Psoas muscle (tissue), 7 donors: ENCODE measurements at regions not wholly inside any gene's neighbourhood (a gene's known extent, or its start where the extent isn't known, plus 50 kb on each side); places are given as distances from the start of the nearest gene placed in this dataset.

Source experiments
- ATAC-seq, 4 donors: fragments of 200-7000 bp; cut with Tn5 transposase; one replicate each; pipeline ENCODE4 v1.9.1; 2020; ENCODE audit warnings: moderate library complexity in 3 of 4, mild to moderate bottlenecking in 2 of 4
- DNase-seq, 2 donors: peaks; one replicate each; pipeline ENCODE4 v3.0.0-alpha.2; 2020
- H3K27ac ChIP-seq: fragments of 200-600 bp; one replicate; pipeline ENCODE4 v1.8.0; 2022
- H3K27me3 ChIP-seq, 3 donors: fragments of 200-600 bp in 1 of 3; one replicate each; pipeline versions ENCODE4 v1.6.1 to v1.8.0; 2013 to 2022; ENCODE audit warnings: low read length in 2 of 3, mild to moderate bottlenecking in 2 of 3, moderate library complexity in 1 of 3; ENCODE audit not compliant: insufficient read depth in 3 of 3
- H3K36me3 ChIP-seq, 2 donors: fragments of 200-600 bp in 1 of 2; one replicate each; pipeline versions ENCODE4 v1.6.1 to v1.8.0; 2013 to 2022; ENCODE audit warnings: low read depth in 1 of 2, mild to moderate bottlenecking in 1 of 2, moderate library complexity in 1 of 2; ENCODE audit not compliant: insufficient read depth in 1 of 2
- H3K4me1 ChIP-seq: fragments of 200-600 bp; one replicate; pipeline ENCODE4 v1.8.0; 2022
- H3K4me3 ChIP-seq: fragments of 200-600 bp; one replicate; pipeline ENCODE4 v1.8.0; 2022; ENCODE audit warnings: mild to moderate bottlenecking
- H3K9me3 ChIP-seq: fragments of 200-600 bp; one replicate; pipeline ENCODE4 v1.8.0; 2022
- WGBS, 3 donors: extraction: QIAGEN DNeasy Blood & Tissue Kit; methylation state at CpG; one replicate each; pipeline versions ENCODE4 v1.1.6 to v1.1.7; 2013; 5-methylcytosine and 5-hydroxymethylcytosine counted together
- intact Hi-C, 2 donors: fragments of 100-400 bp; cut with DNase I; formaldehyde crosslinking; loops; one replicate each; pipeline versions ENCODE4 v1.11.0 to v1.14.2; 2022
- TF ChIP-seq, protein P1 (sequence below): fragments of 200-600 bp; IDR thresholded peaks from one replicate; pipeline ENCODE4 v1.8.0; 2022; ENCODE audit warnings: antibody characterized with exemption
- donor health status: healthy with polysubstance abuse.
- donor health status: DM: no; HTN: no; CAD: no; lungs with moderate emphysema.
- donor health status: Bipolar disorder and iron deficiency.
- donor health status: healthy.
- donor health status: DM: yes; HTN: yes; CAD: no.
- donor health status: DM: no; HTN: no; CAD: no.
- donor health status: DM: yes; HTN: yes; CAD: no.

DNA sequence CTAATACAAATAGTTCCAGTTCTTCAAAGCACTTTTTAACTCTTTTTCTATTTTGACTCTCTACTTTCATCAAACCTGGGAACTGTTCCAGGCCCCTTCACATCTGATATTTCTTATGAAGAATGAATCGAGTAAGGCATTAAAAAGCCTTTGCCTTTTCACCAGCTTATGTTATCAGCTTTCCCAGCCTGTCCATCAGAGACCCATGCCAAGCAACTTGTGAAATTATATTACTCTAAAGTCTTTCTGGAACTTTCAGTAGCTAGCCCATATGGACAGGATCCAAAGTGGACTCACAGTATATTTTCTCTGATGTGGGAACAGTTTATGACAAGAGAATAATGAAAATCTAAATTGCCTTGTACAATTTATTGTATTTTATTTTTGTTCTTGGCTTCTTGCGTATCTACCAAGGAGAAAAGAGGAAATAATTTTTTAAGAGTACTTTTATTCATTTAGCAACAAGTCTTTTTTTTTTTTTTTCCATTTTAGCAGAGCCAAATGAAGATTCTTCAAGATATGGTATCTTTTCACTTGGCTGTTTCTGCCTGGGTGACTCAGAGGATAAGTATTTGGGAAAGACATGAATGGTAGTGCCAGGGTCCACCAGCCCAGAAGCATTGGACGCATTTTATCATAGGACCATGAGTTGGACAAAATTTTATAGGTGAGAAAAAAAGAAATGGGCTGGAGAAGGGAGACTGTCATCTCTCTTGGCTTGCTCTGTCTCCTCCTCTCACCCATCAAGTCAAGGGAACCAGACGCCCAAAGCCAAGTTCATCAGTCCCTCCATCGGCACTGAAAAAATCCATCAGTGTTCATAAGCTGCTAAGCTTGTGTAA lies 195.8 kb upstream of the NEBL start:
- Histone ChIP-seq H3K4me1 (no peaks in the 10 kb centered on the region), H3K4me3 (no peak overlapping the region), H3K36me3 (no peaks in the 10 kb centered on the region), H3K27ac (no peak overlapping the region), H3K9me3 (no peaks in the 10 kb centered on the region), H3K27me3 (peaks cover 0 to 2% (median 0%) of the 10 kb centered on the region in 3 donors)
- ATAC-seq (no peak), DNase-seq (no peak)
- TF ChIP-seq, protein P1, sequence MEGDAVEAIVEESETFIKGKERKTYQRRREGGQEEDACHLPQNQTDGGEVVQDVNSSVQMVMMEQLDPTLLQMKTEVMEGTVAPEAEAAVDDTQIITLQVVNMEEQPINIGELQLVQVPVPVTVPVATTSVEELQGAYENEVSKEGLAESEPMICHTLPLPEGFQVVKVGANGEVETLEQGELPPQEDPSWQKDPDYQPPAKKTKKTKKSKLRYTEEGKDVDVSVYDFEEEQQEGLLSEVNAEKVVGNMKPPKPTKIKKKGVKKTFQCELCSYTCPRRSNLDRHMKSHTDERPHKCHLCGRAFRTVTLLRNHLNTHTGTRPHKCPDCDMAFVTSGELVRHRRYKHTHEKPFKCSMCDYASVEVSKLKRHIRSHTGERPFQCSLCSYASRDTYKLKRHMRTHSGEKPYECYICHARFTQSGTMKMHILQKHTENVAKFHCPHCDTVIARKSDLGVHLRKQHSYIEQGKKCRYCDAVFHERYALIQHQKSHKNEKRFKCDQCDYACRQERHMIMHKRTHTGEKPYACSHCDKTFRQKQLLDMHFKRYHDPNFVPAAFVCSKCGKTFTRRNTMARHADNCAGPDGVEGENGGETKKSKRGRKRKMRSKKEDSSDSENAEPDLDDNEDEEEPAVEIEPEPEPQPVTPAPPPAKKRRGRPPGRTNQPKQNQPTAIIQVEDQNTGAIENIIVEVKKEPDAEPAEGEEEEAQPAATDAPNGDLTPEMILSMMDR: no peak
- WGBS, 3 donors: 35 to 49% (median 36%) methylated on average over 5 of the region's 5 CpGs
- intact Hi-C loops: no loop called here

DNA sequence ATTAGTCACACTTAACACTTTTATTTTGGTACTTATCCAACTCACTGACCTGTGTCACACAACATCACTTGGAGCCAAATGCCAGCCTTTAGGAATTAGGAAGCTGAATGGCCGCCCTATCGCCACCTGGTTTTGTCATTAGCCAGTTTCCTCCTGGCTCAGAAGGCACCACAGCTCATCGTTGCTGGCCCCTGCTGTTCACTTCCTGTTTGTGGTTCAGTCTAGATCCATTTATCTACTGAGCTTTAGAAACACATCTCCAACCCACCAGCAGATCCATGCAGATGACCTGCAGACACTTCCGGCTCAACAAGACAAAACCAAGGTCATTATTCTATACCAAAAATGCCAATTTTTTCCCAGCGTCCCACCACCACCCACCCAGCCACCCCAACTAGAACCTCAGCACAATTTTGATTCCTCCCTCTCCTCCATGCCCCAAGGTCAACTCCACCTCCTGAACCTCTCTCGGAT lies 193.5 kb upstream of the NEBL start:
- peaks cover 0 to 2% (median 0%) of the 10 kb centered on the region in 3 donors for H3K27me3 ChIP-seq
- ATAC-seq (no peak), DNase-seq (no peak)
- no peaks in the 10 kb centered on the region for H3K36me3 ChIP-seq
- H3K4me3 ChIP-seq: no peak overlapping the region
- H3K4me1 ChIP-seq: no peaks in the 10 kb centered on the region
- WGBS, 3 donors: 70 to 71% (median 71%) methylated on average over 6 of the region's 6 CpGs
- intact Hi-C loops: no loop called here
- H3K27ac ChIP-seq: no peak overlapping the region
- H3K9me3 ChIP-seq: no peaks in the 10 kb centered on the region
- TF ChIP-seq, protein P1: no peak

DNA sequence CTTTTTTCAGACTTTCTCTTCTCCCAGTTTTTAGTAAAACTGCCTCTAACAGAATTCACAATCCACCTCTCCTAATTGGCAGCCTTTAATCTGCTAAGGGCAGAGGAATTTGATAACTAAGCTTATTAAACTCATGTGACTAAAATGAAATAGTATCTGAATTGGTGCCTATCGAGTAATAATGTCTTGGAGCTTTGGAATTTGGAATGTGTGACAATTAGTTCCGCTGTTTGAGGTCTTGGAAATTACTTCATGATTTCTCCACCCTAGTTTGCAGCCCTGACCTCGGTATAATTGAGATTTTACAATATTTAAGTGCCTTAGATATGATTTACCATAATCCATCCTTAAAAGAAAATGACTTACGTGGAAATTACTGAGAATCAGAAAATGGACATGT lies 190.4 kb upstream of the NEBL start:
- WGBS, 3 donors: 36 to 47% (median 41%) methylated on average over 4 of the region's 4 CpGs
- Histone ChIP-seq H3K27me3 (peaks cover 0 to 2% (median 0%) of the 10 kb centered on the region in 3 donors), H3K36me3 (no peaks in the 10 kb centered on the region), H3K4me3 (no peak overlapping the region), H3K4me1 (no peaks in the 10 kb centered on the region), H3K27ac (no peak overlapping the region), H3K9me3 (no peaks in the 10 kb centered on the region)
- intact Hi-C loops: loop anchor here in 1 of 2 donors (10.0 kb wide), 1 partner anchor 407 kb away; no protein-coding TSS in a partner anchor
- TF ChIP-seq, protein P1: no peak
- no peak for ATAC-seq
- DNase-seq: no peak

DNA sequence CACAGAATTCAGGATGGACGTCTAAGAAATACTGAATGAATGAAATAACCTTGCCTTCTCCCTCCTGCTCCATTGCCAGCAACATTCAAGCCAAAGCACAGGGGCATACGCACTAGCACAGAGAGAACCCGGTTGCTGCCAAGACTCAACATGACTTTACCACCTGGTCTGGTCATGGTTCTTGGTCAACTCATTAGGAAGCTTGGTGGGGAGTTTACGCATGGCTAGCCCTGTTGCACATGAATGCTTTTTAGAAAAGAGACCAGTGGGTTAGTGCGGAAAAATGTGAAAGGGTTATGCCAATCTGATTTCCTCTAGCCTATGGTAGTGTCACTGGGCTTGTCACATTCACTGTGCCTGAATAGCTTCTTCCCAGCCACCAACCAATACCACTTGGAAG lies 187.6 kb upstream of the NEBL start:
- no peak overlapping the region for H3K27ac ChIP-seq
- TF ChIP-seq, protein P1: no peak
- no peaks in the 10 kb centered on the region for H3K4me1 ChIP-seq
- intact Hi-C loops: loop anchor here in 1 of 2 donors (10.0 kb wide), 1 partner anchor 410 kb away; no protein-coding TSS in a partner anchor
- no peak for ATAC-seq
- no peaks in the 10 kb centered on the region for H3K9me3 ChIP-seq
- no peak overlapping the region for H3K4me3 ChIP-seq
- no peak for DNase-seq
- WGBS, 3 donors: 59 to 75% (median 71%) methylated on average over 5 of the region's 5 CpGs
- peaks cover 0 to 2% (median 0%) of the 10 kb centered on the region in 3 donors for H3K27me3 ChIP-seq
- H3K36me3 ChIP-seq: no peaks in the 10 kb centered on the region
